Vagina (tissue), 2 donors: ENCODE measurements at regions not wholly inside any gene's neighbourhood (a gene's known extent, or its start where the extent isn't known, plus 50 kb on each side); places are given as distances from the start of the nearest gene placed in this dataset.

ENCODE experiments used
- CTCF ChIP-seq, 3 experiments: fragments of 450-650 bp in 2 of 3; fragments of 200-600 bp in 1 of 3; sonication (generic) in 1 of 3; IDR thresholded peaks; one replicate each; pipeline ENCODE4 v1.5.1; 2017 to 2019; ENCODE audit warnings: antibody characterized with exemption in 3 of 3, mild to moderate bottlenecking in 2 of 3, moderate library complexity in 2 of 3
- POLR2A ChIP-seq, 2 donors: fragments of 450-650 bp; IDR thresholded peaks; one replicate each; pipeline ENCODE4 v1.6.1; 2017; ENCODE audit warnings: antibody characterized with exemption in 2 of 2, mild to moderate bottlenecking in 2 of 2, moderate library complexity in 2 of 2
- POLR2AphosphoS5 ChIP-seq, 2 donors: sonication (generic); formaldehyde crosslinking; IDR thresholded peaks; one replicate each; pipeline ENCODE4 v1.9.0; 2017; ENCODE audit warnings: antibody characterized with exemption in 2 of 2, mild to moderate bottlenecking in 2 of 2, low read depth in 1 of 2; ENCODE audit not compliant: insufficient read depth in 1 of 2

GRCh38 chr22:47266329-47266728 lies 503.9 kb downstream of the TBC1D22A start:
- TF ChIP-seq CTCF (IDR thresholded peaks at IDR 0.05) (no peak), POLR2AphosphoS5 (IDR thresholded peaks at IDR 0.05; ENCODE audit: insufficient read depth in 1 of 2, low read depth in 1 of 2) (no peak), POLR2A (IDR thresholded peaks at IDR 0.05) (no peak)
